ENCODE measurements at regions not wholly inside any gene's neighbourhood (a gene's known extent, or its start where the extent isn't known, plus 50 kb on each side); places are given as distances from the start of the nearest gene placed in this dataset.

DNA sequence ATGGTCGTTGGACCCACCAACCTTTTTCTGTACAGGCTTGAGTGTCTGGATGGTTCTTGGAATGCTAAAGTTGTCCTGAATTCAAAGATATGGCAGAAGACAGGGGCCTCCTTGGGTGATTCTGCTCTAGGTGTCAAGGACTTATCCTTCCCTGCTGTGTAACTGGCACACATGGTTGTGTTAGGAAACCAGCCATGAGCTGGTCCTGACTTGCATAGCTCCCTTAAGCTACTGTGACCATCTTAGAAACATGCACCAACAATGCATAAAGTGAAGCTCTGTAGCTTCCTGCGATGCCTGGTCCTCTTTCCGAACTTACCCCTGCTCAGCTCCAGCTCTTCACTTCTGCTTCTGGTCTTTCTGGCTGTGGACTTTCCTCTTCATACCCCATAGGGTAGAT is 224.6 kb downstream of the TLE4 start:
- no peak for FAIRE-seq
- Histone ChIP-seq H3K9me3 (ENCODE audit: low read length) (peaks cover 10% of the 10 kb centered on the region; the same call in 1 of the 2 replicates), H2AFZ (ENCODE audit: low read length) (no peak overlapping the region), H3K79me2 (ENCODE audit: insufficient read depth, low read length) (no peaks in the 10 kb centered on the region), H3K27me3 (ENCODE audit: control insufficient read depth in 1 of 2, insufficient read depth in 2 of 2, low read length in 2 of 2) (no peaks in the 10 kb centered on the region; a peak in 1 of 5 replicates), H3K27ac (ENCODE audit: extremely low read length, insufficient read depth, low read length) (no peak overlapping the region), H3K9ac (ENCODE audit: insufficient read depth, low read depth, low read length) (no peak overlapping the region), H4K20me1 (ENCODE audit: insufficient read depth, low read length) (no peaks in the 10 kb centered on the region; the same call in 1 of the 2 replicates), H3K36me3 (replicated peaks in 1 of 2; ENCODE audit: control insufficient read depth in 1 of 2, insufficient read depth in 2 of 2, low read length in 2 of 2) (no peaks in the 10 kb centered on the region), H3K4me1 (ENCODE audit: insufficient read depth, low read length) (no peaks in the 10 kb centered on the region), H3K4me3 (replicated peaks in 1 of 3; ENCODE audit: insufficient read depth in 1 of 3, low read depth in 2 of 3, low read length in 3 of 3) (no peak overlapping the region), H3K4me2 (ENCODE audit: low read depth, low read length) (no peak overlapping the region)
- ATAC-seq = no peak
- ChIA-PET CTCF (ENCODE audit: low intra/inter-chr PET ratio, low total read pairs) (no interaction called here), POLR2A (no interaction called here)
- intact Hi-C loops (cut with micrococcal nuclease; ENCODE audit: unreplicated experiment) (no loop called here), in situ Hi-C loops (cut with HindIII; ENCODE audit: extremely low pct_ligation_motif_present, low pct_unique_long_range_greater_than_20kb) (no loop called here)
- WGBS (ENCODE audit: low lambda C conversion rate) = 0% methylated on average over 3 of the region's 3 CpGs
- no TSS peak for BruUV-seq (replicated peaks)
- TF ChIP-seq JDP2 (CRISPR knock-in tag; IDR thresholded peaks at IDR 0.05; ENCODE audit: borderline replicate concordance) (no peak), ZEB1 (IDR thresholded peaks at IDR 0.05; ENCODE audit: insufficient replicate concordance, low read depth) (no peak), ZNF282 (IDR thresholded peaks at IDR 0.05; ENCODE audit: partially characterized antibody) (no peak), AGO1 (IDR thresholded peaks at IDR 0.05; ENCODE audit: low read depth, low read length, poor library complexity, severe bottlenecking) (no peak), ZNF337 (CRISPR knock-in tag; IDR thresholded peaks at IDR 0.05; ENCODE audit: borderline replicate concordance, low read depth) (no peak), ZNF589 (CRISPR knock-in tag; conservative IDR thresholded peaks at IDR 0.05) (no peak), PHF8 (CRISPR knock-in tag; IDR thresholded peaks at IDR 0.05) (no peak)
- TF ChIP-seq, protein P1, sequence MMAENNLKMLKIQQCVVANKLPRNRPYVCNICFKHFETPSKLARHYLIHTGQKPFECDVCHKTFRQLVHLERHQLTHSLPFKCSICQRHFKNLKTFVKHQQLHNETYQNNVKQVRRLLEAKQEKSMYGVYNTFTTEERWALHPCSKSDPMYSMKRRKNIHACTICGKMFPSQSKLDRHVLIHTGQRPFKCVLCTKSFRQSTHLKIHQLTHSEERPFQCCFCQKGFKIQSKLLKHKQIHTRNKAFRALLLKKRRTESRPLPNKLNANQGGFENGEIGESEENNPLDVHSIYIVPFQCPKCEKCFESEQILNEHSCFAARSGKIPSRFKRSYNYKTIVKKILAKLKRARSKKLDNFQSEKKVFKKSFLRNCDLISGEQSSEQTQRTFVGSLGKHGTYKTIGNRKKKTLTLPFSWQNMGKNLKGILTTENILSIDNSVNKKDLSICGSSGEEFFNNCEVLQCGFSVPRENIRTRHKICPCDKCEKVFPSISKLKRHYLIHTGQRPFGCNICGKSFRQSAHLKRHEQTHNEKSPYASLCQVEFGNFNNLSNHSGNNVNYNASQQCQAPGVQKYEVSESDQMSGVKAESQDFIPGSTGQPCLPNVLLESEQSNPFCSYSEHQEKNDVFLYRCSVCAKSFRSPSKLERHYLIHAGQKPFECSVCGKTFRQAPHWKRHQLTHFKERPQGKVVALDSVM (CRISPR knock-in tag; IDR thresholded peaks at IDR 0.05) = no peak
- TF ChIP-seq, protein P2, sequence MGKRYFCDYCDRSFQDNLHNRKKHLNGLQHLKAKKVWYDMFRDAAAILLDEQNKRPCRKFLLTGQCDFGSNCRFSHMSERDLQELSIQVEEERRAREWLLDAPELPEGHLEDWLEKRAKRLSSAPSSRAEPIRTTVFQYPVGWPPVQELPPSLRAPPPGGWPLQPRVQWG (CRISPR knock-in tag; IDR thresholded peaks at IDR 0.05; ENCODE audit: borderline replicate concordance, low read depth) = no peak
- TF ChIP-seq, protein P3, sequence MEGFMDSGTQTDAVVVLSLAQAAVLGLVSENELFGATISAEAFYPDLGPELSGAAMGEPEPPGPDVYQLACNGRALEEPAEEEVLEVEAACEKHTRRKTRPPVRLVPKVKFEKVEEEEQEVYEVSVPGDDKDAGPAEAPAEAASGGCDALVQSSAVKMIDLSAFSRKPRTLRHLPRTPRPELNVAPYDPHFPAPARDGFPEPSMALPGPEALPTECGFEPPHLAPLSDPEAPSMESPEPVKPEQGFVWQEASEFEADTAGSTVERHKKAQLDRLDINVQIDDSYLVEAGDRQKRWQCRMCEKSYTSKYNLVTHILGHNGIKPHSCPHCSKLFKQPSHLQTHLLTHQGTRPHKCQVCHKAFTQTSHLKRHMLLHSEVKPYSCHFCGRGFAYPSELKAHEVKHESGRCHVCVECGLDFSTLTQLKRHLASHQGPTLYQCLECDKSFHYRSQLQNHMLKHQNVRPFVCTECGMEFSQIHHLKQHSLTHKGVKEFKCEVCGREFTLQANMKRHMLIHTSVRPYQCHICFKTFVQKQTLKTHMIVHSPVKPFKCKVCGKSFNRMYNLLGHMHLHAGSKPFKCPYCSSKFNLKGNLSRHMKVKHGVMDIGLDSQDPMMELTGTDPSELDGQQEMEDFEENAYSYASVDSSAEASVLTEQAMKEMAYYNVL (CRISPR knock-in tag; IDR thresholded peaks at IDR 0.05; ENCODE audit: borderline replicate concordance) = no peak
- DNase-seq (ENCODE audit: low spot score) = no peak
